HepG2 (cell line): ENCODE measurements at regions not wholly inside any gene's neighbourhood (a gene's known extent, or its start where the extent isn't known, plus 50 kb on each side); places are given as distances from the start of the nearest gene placed in this dataset.

Source experiments
- SPEN ChIP-seq: sonication (generic); formaldehyde crosslinking; IDR thresholded peaks from 2 replicates; pipeline ENCODE4 v1.5.1; 2020; ENCODE audit warnings: low read depth, mild to moderate bottlenecking, missing genetic modification reagents
- ZNF281 ChIP-seq: sonication (generic); formaldehyde crosslinking; IDR thresholded peaks from 2 replicates; pipeline ENCODE4 v1.4.0; 2020; ENCODE audit warnings: missing genetic modification reagents, borderline replicate concordance

DNA sequence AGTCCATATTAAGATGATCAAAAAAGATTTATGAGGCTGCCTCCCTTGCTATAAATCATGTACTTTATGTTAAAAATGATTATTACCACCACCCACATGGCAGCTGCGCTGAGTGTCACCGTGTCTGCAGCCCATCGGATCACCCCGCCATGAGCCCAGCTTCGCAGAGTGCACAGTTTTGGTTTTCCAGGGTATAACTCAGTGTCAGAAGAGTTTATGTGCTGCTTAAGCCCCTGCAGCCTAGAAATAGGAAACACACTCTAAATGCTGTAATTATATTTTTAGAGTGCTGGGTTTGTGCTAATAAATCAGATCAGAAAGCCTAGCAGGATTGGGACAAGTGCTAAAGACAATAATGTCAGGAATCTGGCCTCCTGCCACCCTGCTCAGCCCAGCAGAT, 54.7 kb upstream of the ONECUT1 start (continued):
- TF ChIP-seq ZNF281 (no peak), SPEN (CRISPR knock-in tag) (no peak)
